HEK293 (cell line): ENCODE measurements at regions not wholly inside any gene's neighbourhood (a gene's known extent, or its start where the extent isn't known, plus 50 kb on each side); places are given as distances from the start of the nearest gene placed in this dataset.
A peak's percentile ranks its signal among the peaks of the same experiment; 100 is the strongest.

Experiments used
- CTCF ChIA-PET: fragments of 350-600 bp; formaldehyde crosslinking; extraction: SDS; loops from one replicate; lab custom pipeline; 2021; ENCODE audit warnings: antibody characterized with exemption; lab: Yijun Ruan, JAX
- POLR2A ChIA-PET: fragments of 300-600 bp; formaldehyde crosslinking; extraction: SDS; loops from one replicate; lab custom pipeline; 2020; ENCODE audit warnings: antibody characterized with exemption, inconsistent platforms; lab: Yijun Ruan, JAX
- H3K27ac ChIP-seq: fragments of 200-500 bp; sonication (Bioruptor generic); 2 replicates; pipeline ENCODE4 v1.5.1; 2014; ENCODE audit warnings: low read depth, low read length, control low read depth, inconsistent platforms; ENCODE audit errors: extremely low read depth
- H3K36me3 ChIP-seq, 2 experiments: fragments of 200-500 bp in 1 of 2; sonication (Bioruptor generic) in 1 of 2; 1 replicate in 1 of 2; 2 replicates in 1 of 2; pipeline ENCODE4 v1.5.1; 2014 to 2017; ENCODE audit warnings: inconsistent platforms in 2 of 2, low read length in 2 of 2; ENCODE audit not compliant: control insufficient read depth in 2 of 2, insufficient read depth in 1 of 2
- H3K4me1 ChIP-seq: fragments of 200-500 bp; sonication (Bioruptor generic); 2 replicates; pipeline ENCODE4 v1.5.1; 2014; ENCODE audit warnings: mild to moderate bottlenecking, low read length, inconsistent platforms; ENCODE audit not compliant: control insufficient read depth, insufficient read depth
- H3K4me3 ChIP-seq: 2 replicates; pipeline ENCODE4 v1.5.1; 2011; ENCODE audit warnings: low read depth, mild to moderate bottlenecking, control low read depth, low read length, moderate library complexity
- H3K9me3 ChIP-seq: fragments of 200-500 bp; sonication (Bioruptor generic); 2 replicates; pipeline ENCODE4 v1.5.1; 2014; ENCODE audit warnings: low read depth, low read length, inconsistent platforms; ENCODE audit not compliant: control insufficient read depth, insufficient read depth
- CTCF ChIP-seq: fragments of 450-650 bp; formaldehyde crosslinking; IDR thresholded peaks from 2 replicates; pipeline ENCODE4 v1.5.1; 2016; ENCODE audit warnings: missing biosample characterization, missing genetic modification characterization
- EGR2 ChIP-seq: fragments of 450-650 bp; formaldehyde crosslinking; IDR thresholded peaks from 2 replicates; pipeline ENCODE4 v1.5.1; 2016; ENCODE audit warnings: low read depth, missing biosample characterization, missing genetic modification characterization
- GLIS1 ChIP-seq: fragments of 450-650 bp; formaldehyde crosslinking; IDR thresholded peaks from 2 replicates; pipeline ENCODE4 v1.5.1; 2016; ENCODE audit warnings: missing biosample characterization, missing genetic modification characterization
- IKZF3 ChIP-seq: fragments of 450-650 bp; IDR thresholded peaks from 2 replicates; pipeline ENCODE4 v1.5.0; 2018; ENCODE audit warnings: missing biosample characterization, mild to moderate bottlenecking, missing genetic modification characterization, moderate library complexity
- SP2 ChIP-seq: fragments of 450-650 bp; formaldehyde crosslinking; IDR thresholded peaks from 2 replicates; pipeline ENCODE4 v1.5.1; 2016; ENCODE audit warnings: missing biosample characterization, missing genetic modification characterization
- ZBTB10 ChIP-seq: fragments of 450-650 bp; formaldehyde crosslinking; IDR thresholded peaks from 2 replicates; pipeline ENCODE4 v1.5.1; 2016; ENCODE audit warnings: missing biosample characterization, missing genetic modification characterization
- ZNF138 ChIP-seq: fragments of 450-650 bp; formaldehyde crosslinking; IDR thresholded peaks from 2 replicates; pipeline ENCODE4 v1.5.1; 2016; ENCODE audit warnings: missing biosample characterization, missing genetic modification characterization, borderline replicate concordance
- ZNF580 ChIP-seq: fragments of 450-650 bp; formaldehyde crosslinking; IDR thresholded peaks from 2 replicates; pipeline ENCODE4 v1.5.1; 2016; ENCODE audit warnings: missing biosample characterization, missing genetic modification characterization

GRCh38 chr1:14363036-14363590 lies 235.4 kb upstream of the KAZN start (continued):
- TF ChIP-seq CTCF (no peak), IKZF3 (tag by site-specific recombination) (no peak), SP2 (no peak)

- H3K9me3 ChIP-seq = no peaks in the 10 kb centered on the region
- H3K27ac ChIP-seq = no peak overlapping the region
- TF ChIP-seq ZNF580 (tag by site-specific recombination) = no peak
- TF ChIP-seq, all 188 proteins: peak for 0
- Histone ChIP-seq H3K4me3 (no peak overlapping the region), H3K4me1 (no peaks in the 10 kb centered on the region), H3K36me3 (no peaks in the 10 kb centered on the region)
- CTCF ChIA-PET = interaction anchor here (0.6 to 1.0 kb wide), 2 partner anchors 48 to 60 kb away, joined by 3 to 4 read pairs; no protein-coding TSS in a partner anchor
- POLR2A ChIA-PET = no interaction called here
These were observed 234.6 kb upstream of the KAZN start for GRCh38 chr1:14363707-14364413.

GRCh38 chr1:14365301-14365988 lies 233.0 kb upstream of the KAZN start:
- H3K36me3 ChIP-seq = no peaks in the 10 kb centered on the region
- TF ChIP-seq GLIS1 (tag by site-specific recombination) (0 out of 2 replicates have a peak, but pooled peaks have one; percentile 14), ZBTB10 (tag by site-specific recombination) (no peak)
- CTCF ChIA-PET = no interaction called here
- H3K27ac ChIP-seq = no peak overlapping the region
- H3K4me1 ChIP-seq = no peaks in the 10 kb centered on the region
- POLR2A ChIA-PET = no interaction called here
- no peaks in the 10 kb centered on the region for H3K9me3 ChIP-seq
- H3K4me3 ChIP-seq = no peak overlapping the region

- TF ChIP-seq ZNF138 (tag by site-specific recombination) = no peak
- TF ChIP-seq CTCF = peak; percentile 19; the same call in 1 of the 2 replicates
- peak; percentile 15; the same call in 1 of the 2 replicates for TF ChIP-seq EGR2 (tag by site-specific recombination)
- Histone ChIP-seq H3K27ac (no peak overlapping the region), H3K4me3 (no peak overlapping the region), H3K9me3 (no peaks in the 10 kb centered on the region), H3K4me1 (no peaks in the 10 kb centered on the region), H3K36me3 (no peaks in the 10 kb centered on the region)
- ChIA-PET CTCF (interaction anchor here (0.6 kb wide), 1 partner anchor 692 kb away, joined by 3 read pairs; no protein-coding TSS in a partner anchor), POLR2A (no interaction called here)
These were observed 232.1 kb upstream of the KAZN start for GRCh38 chr1:14366091-14367018.
